ENCODE measurements at regions not wholly inside any gene's neighbourhood (a gene's known extent, or its start where the extent isn't known, plus 50 kb on each side); places are given as distances from the start of the nearest gene placed in this dataset.
"Not testable (repeated sequence)": the region's sequence is repeated elsewhere in the genome, so short reads cannot be mapped to it uniquely, and the experiment has no call there.

GRCh38 chr2:124985270-124985669 is 960.2 kb downstream of the CNTNAP5 start:
- H3K4me3 ChIP-seq (ENCODE audit: low read depth, low read length) = no peak overlapping the region
- TF ChIP-seq CTCF (IDR thresholded peaks at IDR 0.05; ENCODE audit: borderline replicate concordance, insufficient read depth, low read depth, low read length) = no peak

DNA sequence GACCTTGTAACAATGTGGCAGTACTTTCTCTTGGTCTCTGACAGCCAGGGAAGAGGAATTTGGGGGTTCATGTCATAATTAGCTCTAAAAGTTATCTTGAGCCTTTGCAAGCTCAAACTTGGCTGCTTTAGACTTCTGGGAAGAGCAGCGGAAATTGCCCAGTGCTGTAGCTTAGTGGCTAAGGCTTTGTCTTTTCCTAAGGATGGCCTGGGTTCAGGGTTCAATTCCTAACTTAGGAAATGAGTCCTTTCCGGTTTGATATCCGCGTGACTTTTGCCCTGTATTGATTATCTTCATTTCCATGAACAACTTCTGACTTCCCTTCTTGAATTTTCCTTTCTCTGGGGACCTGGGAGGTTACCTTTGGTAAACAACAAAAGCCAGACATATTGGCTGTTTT is 961.0 kb downstream of the CNTNAP5 start:
- H3K4me3 ChIP-seq (ENCODE audit: low read depth, low read length) = no peak overlapping the region
- no peak for TF ChIP-seq CTCF (IDR thresholded peaks at IDR 0.05; ENCODE audit: borderline replicate concordance, insufficient read depth, low read depth, low read length)

DNA sequence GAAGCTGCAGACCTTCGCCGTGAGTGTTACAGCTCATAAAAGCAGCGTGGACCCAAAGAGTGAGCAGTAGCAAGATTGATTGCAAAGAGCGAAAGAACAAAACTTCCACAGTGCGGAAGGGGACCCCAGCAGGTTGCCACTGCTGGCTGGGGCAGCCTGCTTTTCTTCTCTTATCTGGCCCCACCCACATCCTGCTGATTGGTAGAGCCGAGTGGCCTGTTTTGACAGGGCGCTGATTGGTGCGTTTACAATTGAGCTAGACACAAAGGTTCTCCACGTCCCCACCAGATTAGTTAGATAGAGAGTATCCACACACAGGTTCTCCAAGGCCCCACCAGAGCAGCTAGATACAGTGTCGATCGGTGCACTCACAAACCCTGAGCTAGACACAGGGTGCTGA is 961.8 kb downstream of the CNTNAP5 start:
- not testable (repeated sequence) for H3K4me3 ChIP-seq (ENCODE audit: low read depth, low read length)

- not testable (repeated sequence) for H3K4me3 ChIP-seq (ENCODE audit: low read depth, low read length)
Observed at GRCh38 chr2:124987436-124987835, 962.3 kb downstream of the CNTNAP5 start.

DNA sequence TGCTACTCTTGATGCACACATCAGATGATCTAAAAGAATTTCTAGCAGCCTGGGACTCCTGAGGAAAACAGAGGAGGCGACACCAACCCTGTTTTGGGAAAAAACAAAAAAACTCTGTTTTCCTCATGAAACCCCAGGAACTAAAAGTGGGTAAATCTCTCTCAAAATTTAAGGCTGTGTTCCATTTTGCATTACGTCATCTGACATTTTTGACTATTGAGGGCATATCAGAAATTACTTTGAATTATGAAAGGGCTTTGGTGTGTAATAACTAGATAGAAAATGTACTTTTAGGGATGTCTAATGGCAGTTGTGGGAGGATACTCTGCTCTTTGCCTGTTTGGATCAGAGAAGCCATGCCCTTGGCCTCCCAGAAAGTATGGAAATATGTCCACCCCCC is 963.0 kb downstream of the CNTNAP5 start:
- no peak overlapping the region for H3K4me3 ChIP-seq (ENCODE audit: low read depth, low read length)
- TF ChIP-seq CTCF (IDR thresholded peaks at IDR 0.05; ENCODE audit: borderline replicate concordance, insufficient read depth, low read depth, low read length) = no peak

- H3K4me3 ChIP-seq (ENCODE audit: low read depth, low read length) = no peak overlapping the region
- no peak for TF ChIP-seq CTCF (IDR thresholded peaks at IDR 0.05; ENCODE audit: borderline replicate concordance, insufficient read depth, low read depth, low read length)
Observed at GRCh38 chr2:124988794-124989193, 963.7 kb downstream of the CNTNAP5 start.

GRCh38 chr2:124993809-124994208 is 968.7 kb downstream of the CNTNAP5 start:
- no peak overlapping the region for H3K4me3 ChIP-seq (ENCODE audit: low read depth, low read length)
- no peak for TF ChIP-seq CTCF (IDR thresholded peaks at IDR 0.05; ENCODE audit: borderline replicate concordance, insufficient read depth, low read depth, low read length)

GRCh38 chr2:124995185-124995912 is 970.3 kb downstream of the CNTNAP5 start:
- H3K4me3 ChIP-seq (ENCODE audit: low read depth, low read length) = no peak overlapping the region
- TF ChIP-seq CTCF (IDR thresholded peaks at IDR 0.05; ENCODE audit: borderline replicate concordance, insufficient read depth, low read depth, low read length) = no peak
